ENCODE measurements at regions not wholly inside any gene's neighbourhood (a gene's known extent, or its start where the extent isn't known, plus 50 kb on each side); places are given as distances from the start of the nearest gene placed in this dataset.
"Not testable (repeated sequence)": the region's sequence is repeated elsewhere in the genome, so short reads cannot be mapped to it uniquely, and the experiment has no call there.

GRCh38 chr5:130520211-130520610 lies 615.9 kb downstream of the CHSY3 start:
- DNase-seq (no peak), ATAC-seq (no peak)

GRCh38 chr5:130514984-130515690 lies 610.9 kb downstream of the CHSY3 start:
- DNase-seq (no peak), ATAC-seq (no peak)
- Histone ChIP-seq H3K27me3 (no peaks in the 10 kb centered on the region), H3K9me3 (no peaks in the 10 kb centered on the region), H3K27ac (no peak overlapping the region), H3K36me3 (no peaks in the 10 kb centered on the region), H3K4me3 (no peak overlapping the region), H3K4me1 (no peaks in the 10 kb centered on the region)
- 79% methylated on average over 2 of the region's 2 CpGs for WGBS (ENCODE audit: insufficient coverage, low coverage, low lambda C conversion rate, missing lambda C conversion rate)
- no peak for TF ChIP-seq CTCF (IDR thresholded peaks at IDR 0.05)
- no peak for TF ChIP-seq POLR2A (IDR thresholded peaks at IDR 0.05)
- intact Hi-C loops (cut with DNase I), result no loop called here

More at GRCh38 chr5:130520211-130520610, 615.9 kb downstream of the CHSY3 start:
- no peaks in the 10 kb centered on the region for H3K27me3 ChIP-seq
- H3K27ac ChIP-seq, result no peak overlapping the region
- no peaks in the 10 kb centered on the region for H3K36me3 ChIP-seq
- no peak for TF ChIP-seq POLR2A (IDR thresholded peaks at IDR 0.05)
- no peak for TF ChIP-seq CTCF (IDR thresholded peaks at IDR 0.05)
- WGBS (ENCODE audit: insufficient coverage, low coverage, low lambda C conversion rate, missing lambda C conversion rate), result 38% methylated on average over 1 of the region's 1 CpG
- H3K4me3 ChIP-seq, result no peak overlapping the region
- no peaks in the 10 kb centered on the region for H3K9me3 ChIP-seq
- intact Hi-C loops (cut with DNase I), result no loop called here
- H3K4me1 ChIP-seq, result no peaks in the 10 kb centered on the region

- WGBS (ENCODE audit: insufficient coverage, low coverage, low lambda C conversion rate, missing lambda C conversion rate), result 84% methylated on average over 4 of the region's 4 CpGs
- H3K9me3 ChIP-seq, result no peaks in the 10 kb centered on the region
Measured at GRCh38 chr5:130502702-130503101, 598.4 kb downstream of the CHSY3 start.

GRCh38 chr5:130501151-130501865 lies 597.0 kb downstream of the CHSY3 start:
- TF ChIP-seq CTCF (IDR thresholded peaks at IDR 0.05) (no peak), POLR2A (IDR thresholded peaks at IDR 0.05) (no peak)
- H3K4me3 ChIP-seq, result no peak overlapping the region
- H3K27me3 ChIP-seq, result no peaks in the 10 kb centered on the region
- no peak overlapping the region for H3K27ac ChIP-seq
- WGBS (ENCODE audit: insufficient coverage, low coverage, low lambda C conversion rate, missing lambda C conversion rate), result 24% methylated on average over 3 of the region's 3 CpGs
- H3K36me3 ChIP-seq, result no peaks in the 10 kb centered on the region
- no peak for DNase-seq
- ATAC-seq, result no peak
- H3K4me1 ChIP-seq, result no peaks in the 10 kb centered on the region
- no peaks in the 10 kb centered on the region for H3K9me3 ChIP-seq
- intact Hi-C loops (cut with DNase I), result no loop called here

More at GRCh38 chr5:130502702-130503101, 598.4 kb downstream of the CHSY3 start:
- intact Hi-C loops (cut with DNase I), result no loop called here
- H3K27me3 ChIP-seq, result no peaks in the 10 kb centered on the region
- no peak overlapping the region for H3K4me3 ChIP-seq
- H3K4me1 ChIP-seq, result no peaks in the 10 kb centered on the region
- no peak for DNase-seq
- no peak overlapping the region for H3K27ac ChIP-seq
- ATAC-seq, result no peak
- H3K36me3 ChIP-seq, result no peaks in the 10 kb centered on the region
- TF ChIP-seq CTCF (IDR thresholded peaks at IDR 0.05), result no peak
- no peak for TF ChIP-seq POLR2A (IDR thresholded peaks at IDR 0.05)

- H3K4me1 ChIP-seq; H3K36me3 ChIP-seq; H3K27ac ChIP-seq; ATAC-seq; H3K4me3 ChIP-seq; H3K9me3 ChIP-seq; intact Hi-C loops (cut with DNase I); DNase-seq; H3K27me3 ChIP-seq: not testable (repeated sequence)
- WGBS (ENCODE audit: insufficient coverage, low coverage, low lambda C conversion rate, missing lambda C conversion rate), result 75% methylated on average over 4 of the region's 4 CpGs
Measured at GRCh38 chr5:130500495-130500894, 596.2 kb downstream of the CHSY3 start.

All from right lobe of liver (tissue), 6 donors.